Fibroblast of lung (primary cell): ENCODE measurements at regions not wholly inside any gene's neighbourhood (a gene's known extent, or its start where the extent isn't known, plus 50 kb on each side); places are given as distances from the start of the nearest gene placed in this dataset.
A peak's percentile ranks its signal among the peaks of the same experiment; 100 is the strongest.

ENCODE experiments used
- DNase-seq, 2 donors: peaks; one replicate each; pipeline versions ENCODE4 v3.0.0 to v3.0.0-alpha.2; 2010; ENCODE audit warnings: low read depth in 2 of 2
- H2AFZ ChIP-seq: 2 replicates; pipeline ENCODE4 v1.5.1; 2012; ENCODE audit warnings: low read length, control low read depth, inconsistent platforms
- H3K27ac ChIP-seq: 2 replicates; pipeline ENCODE4 v1.5.1; 2011; ENCODE audit warnings: low read length, control low read depth; ENCODE audit not compliant: insufficient read depth
- H3K27me3 ChIP-seq: 2 replicates; pipeline ENCODE4 v1.5.1; 2011; ENCODE audit warnings: mild to moderate bottlenecking, low read length; ENCODE audit not compliant: control insufficient read depth, insufficient read depth
- H3K36me3 ChIP-seq: 2 replicates; pipeline ENCODE4 v1.5.1; 2011; ENCODE audit warnings: low read length; ENCODE audit not compliant: control insufficient read depth, insufficient read depth
- H3K4me1 ChIP-seq: 2 replicates; pipeline ENCODE4 v1.5.1; 2011; ENCODE audit warnings: low read length; ENCODE audit not compliant: control insufficient read depth, insufficient read depth; ENCODE audit errors: extremely low read depth
- H3K4me2 ChIP-seq: 2 replicates; pipeline ENCODE4 v1.5.1; 2011; ENCODE audit warnings: low read length, control low read depth; ENCODE audit not compliant: insufficient read depth; ENCODE audit errors: extremely low read depth
- H3K4me3 ChIP-seq, 4 experiments: fragments of 200-600 bp in 1 of 4; sonication (generic) in 1 of 4; replicated peaks in 1 of 4; 2 replicates each; pipeline ENCODE4 v1.5.1; 2011 to 2016; ENCODE audit warnings: low read length in 4 of 4, low read depth in 3 of 4, mild to moderate bottlenecking in 3 of 4, control low read depth in 2 of 4, inconsistent platforms in 1 of 4, mixed read lengths in 1 of 4; ENCODE audit not compliant: insufficient read depth in 1 of 4; ENCODE audit errors: control extremely low read depth in 1 of 4
- H3K79me2 ChIP-seq: 2 replicates; pipeline ENCODE4 v1.5.1; 2012; ENCODE audit warnings: mild to moderate bottlenecking, low read length, inconsistent platforms; ENCODE audit not compliant: control insufficient read depth, insufficient read depth
- H3K9ac ChIP-seq: 2 replicates; pipeline ENCODE4 v1.5.1; 2011; ENCODE audit warnings: mild to moderate bottlenecking, low read length, control low read depth; ENCODE audit not compliant: insufficient read depth
- H3K9me3 ChIP-seq: 2 replicates; pipeline ENCODE4 v1.5.1; 2012; ENCODE audit warnings: low read depth, low read length; ENCODE audit not compliant: control insufficient read depth, insufficient read depth
- H4K20me1 ChIP-seq: 2 replicates; pipeline ENCODE4 v1.5.1; 2011; ENCODE audit warnings: low read length; ENCODE audit not compliant: control insufficient read depth, insufficient read depth; ENCODE audit errors: extremely low read depth
- CTCF ChIP-seq, 2 donors: IDR thresholded peaks in 1 of 2; conservative IDR thresholded peaks in 1 of 2; 1 replicate in 1 of 2; 2 replicates in 1 of 2; pipeline ENCODE4 v1.5.1; 2011 to 2012; ENCODE audit warnings: low read length in 2 of 2, control low read depth in 1 of 2, inconsistent platforms in 1 of 2, low read depth in 1 of 2, mild to moderate bottlenecking in 1 of 2
- EZH2 ChIP-seq: IDR thresholded peaks from 2 replicates; pipeline ENCODE4 v1.5.1; 2012; ENCODE audit warnings: low read length, control low read depth, mild to moderate bottlenecking; ENCODE audit errors: missing control alignments

GRCh38 chr18:22355598-22355997, 62.1 kb downstream of the CTAGE1 start:
- Histone ChIP-seq H3K36me3 (no peaks in the 10 kb centered on the region), H3K27ac (no peak overlapping the region), H3K9ac (no peak overlapping the region), H3K9me3 (no peaks in the 10 kb centered on the region), H4K20me1 (no peaks in the 10 kb centered on the region), H3K79me2 (no peaks in the 10 kb centered on the region), H3K4me3 (no peak overlapping the region), H2AFZ (no peak overlapping the region), H3K4me2 (no peak overlapping the region), H3K27me3 (no peaks in the 10 kb centered on the region), H3K4me1 (no peaks in the 10 kb centered on the region)
- DNase-seq = no peak
- TF ChIP-seq CTCF (conservative IDR thresholded peaks at IDR 0.05 in 1 of 2, IDR thresholded peaks at IDR 0.05 in 1 of 2; ENCODE audit: low read depth in 1 of 2, low read length in 2 of 2) = no peak
- no peak for TF ChIP-seq EZH2

- Histone ChIP-seq H3K9me3 (no peaks in the 10 kb centered on the region), H4K20me1 (no peaks in the 10 kb centered on the region), H3K4me1 (no peaks in the 10 kb centered on the region), H3K4me2 (no peak overlapping the region), H3K79me2 (no peaks in the 10 kb centered on the region), H3K27me3 (peaks cover 2% of the 10 kb centered on the region), H3K4me3 (no peak overlapping the region), H3K27ac (no peak overlapping the region), H3K36me3 (no peaks in the 10 kb centered on the region), H3K9ac (no peak overlapping the region), H2AFZ (no peak overlapping the region)
- DNase-seq = no peak
- TF ChIP-seq CTCF (conservative IDR thresholded peaks at IDR 0.05 in 1 of 2, IDR thresholded peaks at IDR 0.05 in 1 of 2; ENCODE audit: low read depth in 1 of 2, low read length in 2 of 2) (no peak), EZH2 (no peak)
Measured at GRCh38 chr18:22355069-22355468, 62.6 kb downstream of the CTAGE1 start.

GRCh38 chr18:22349966-22350365, 67.7 kb downstream of the CTAGE1 start:
- Histone ChIP-seq H3K4me1 (peaks cover 3% of the 10 kb centered on the region), H2AFZ (no peak overlapping the region), H4K20me1 (no peaks in the 10 kb centered on the region), H3K36me3 (no peaks in the 10 kb centered on the region), H3K79me2 (no peaks in the 10 kb centered on the region), H3K4me2 (no peak overlapping the region), H3K9ac (no peak overlapping the region), H3K4me3 (no peak overlapping the region), H3K27me3 (peaks cover 4% of the 10 kb centered on the region), H3K9me3 (no peaks in the 10 kb centered on the region), H3K27ac (no peak overlapping the region)
- DNase-seq = peak; percentile 17 to 50
- TF ChIP-seq CTCF (conservative IDR thresholded peaks at IDR 0.05 in 1 of 2, IDR thresholded peaks at IDR 0.05 in 1 of 2; ENCODE audit: low read depth in 1 of 2, low read length in 2 of 2) = no peak
- TF ChIP-seq EZH2 = no peak
